ENCODE measurements at regions not wholly inside any gene's neighbourhood (a gene's known extent, or its start where the extent isn't known, plus 50 kb on each side); places are given as distances from the start of the nearest gene placed in this dataset.

DNA sequence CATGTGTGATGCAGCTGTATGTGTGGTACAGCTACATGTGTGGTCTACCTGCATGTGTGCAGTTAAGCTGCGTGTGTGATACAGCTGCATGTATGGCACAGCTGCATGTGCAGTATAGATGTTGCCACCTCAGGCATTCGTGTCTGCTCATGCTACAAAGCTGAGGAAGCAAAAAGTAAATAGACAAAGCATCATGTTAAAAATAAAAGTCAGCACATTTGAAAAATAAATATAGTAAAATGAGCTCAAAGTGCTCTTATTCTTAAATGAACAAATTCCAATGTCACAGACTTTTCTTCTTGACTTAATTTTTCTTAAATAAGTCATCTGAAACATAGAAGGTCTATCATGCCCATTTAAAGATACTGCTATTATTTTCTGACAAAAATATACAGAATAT is 519.3 kb upstream of the SOX11 start:
- no peak for TF ChIP-seq POLR2A (IDR thresholded peaks at IDR 0.05)
- TF ChIP-seq, protein P1, sequence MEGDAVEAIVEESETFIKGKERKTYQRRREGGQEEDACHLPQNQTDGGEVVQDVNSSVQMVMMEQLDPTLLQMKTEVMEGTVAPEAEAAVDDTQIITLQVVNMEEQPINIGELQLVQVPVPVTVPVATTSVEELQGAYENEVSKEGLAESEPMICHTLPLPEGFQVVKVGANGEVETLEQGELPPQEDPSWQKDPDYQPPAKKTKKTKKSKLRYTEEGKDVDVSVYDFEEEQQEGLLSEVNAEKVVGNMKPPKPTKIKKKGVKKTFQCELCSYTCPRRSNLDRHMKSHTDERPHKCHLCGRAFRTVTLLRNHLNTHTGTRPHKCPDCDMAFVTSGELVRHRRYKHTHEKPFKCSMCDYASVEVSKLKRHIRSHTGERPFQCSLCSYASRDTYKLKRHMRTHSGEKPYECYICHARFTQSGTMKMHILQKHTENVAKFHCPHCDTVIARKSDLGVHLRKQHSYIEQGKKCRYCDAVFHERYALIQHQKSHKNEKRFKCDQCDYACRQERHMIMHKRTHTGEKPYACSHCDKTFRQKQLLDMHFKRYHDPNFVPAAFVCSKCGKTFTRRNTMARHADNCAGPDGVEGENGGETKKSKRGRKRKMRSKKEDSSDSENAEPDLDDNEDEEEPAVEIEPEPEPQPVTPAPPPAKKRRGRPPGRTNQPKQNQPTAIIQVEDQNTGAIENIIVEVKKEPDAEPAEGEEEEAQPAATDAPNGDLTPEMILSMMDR (IDR thresholded peaks at IDR 0.05): no peak

Data from lower leg skin (tissue), 3 donors.